HepG2 (cell line): ENCODE measurements at regions not wholly inside any gene's neighbourhood (a gene's known extent, or its start where the extent isn't known, plus 50 kb on each side); places are given as distances from the start of the nearest gene placed in this dataset.

ENCODE experiments used
- ATF7-NPFF ChIP-seq: sonication (generic); formaldehyde crosslinking; IDR thresholded peaks from 2 replicates; pipeline ENCODE4 v1.8.1; 2023; ENCODE audit warnings: mild to moderate bottlenecking, low read depth, missing genetic modification reagents, moderate library complexity
- DNMT1 ChIP-seq: sonication (generic); formaldehyde crosslinking; IDR thresholded peaks from 2 replicates; pipeline ENCODE4 v1.5.1; 2020; ENCODE audit warnings: mild to moderate bottlenecking, missing genetic modification reagents
- KDM4B ChIP-seq: sonication (generic); formaldehyde crosslinking; IDR thresholded peaks from 2 replicates; pipeline ENCODE4 v1.4.0; 2020; ENCODE audit warnings: missing genetic modification reagents
- NFKB2 ChIP-seq: sonication (generic); formaldehyde crosslinking; IDR thresholded peaks from 2 replicates; pipeline ENCODE4 v1.4.0; 2020; ENCODE audit warnings: missing genetic modification reagents, borderline replicate concordance
- PHF20 ChIP-seq: sonication (generic); formaldehyde crosslinking; IDR thresholded peaks from 2 replicates; pipeline ENCODE4 v1.5.0; 2020; ENCODE audit warnings: mild to moderate bottlenecking, missing genetic modification reagents
- POLR2A ChIP-seq, 2 experiments: IDR thresholded peaks; 2 replicates each; pipeline ENCODE4 v1.6.1; 2011; ENCODE audit warnings: low read depth in 2 of 2, low read length in 2 of 2, mild to moderate bottlenecking in 1 of 2, moderate library complexity in 1 of 2; ENCODE audit not compliant: insufficient read depth in 1 of 2
- RARA ChIP-seq: IDR thresholded peaks from 2 replicates; pipeline ENCODE4 v1.6.1; 2016; ENCODE audit warnings: missing genetic modification reagents, missing compliant biosample characterization
- SIX4 ChIP-seq: sonication (generic); formaldehyde crosslinking; IDR thresholded peaks from 2 replicates; pipeline ENCODE4 v1.4.0; 2020; ENCODE audit warnings: missing genetic modification reagents
- SP5 ChIP-seq: IDR thresholded peaks from 2 replicates; pipeline ENCODE4 v1.6.1; 2016; ENCODE audit warnings: low read depth, borderline replicate concordance
- TARDBP ChIP-seq: sonication (generic); formaldehyde crosslinking; IDR thresholded peaks from 2 replicates; pipeline ENCODE4 v1.8.0; 2022; ENCODE audit warnings: mild to moderate bottlenecking, missing genetic modification reagents
- ZNF143 ChIP-seq: sonication (generic); formaldehyde crosslinking; IDR thresholded peaks from 2 replicates; pipeline ENCODE4 v1.4.0; 2020; ENCODE audit warnings: missing genetic modification reagents
- ZNF224 ChIP-seq: sonication (generic); formaldehyde crosslinking; IDR thresholded peaks from 2 replicates; pipeline ENCODE4 v1.5.0; 2020; ENCODE audit warnings: mild to moderate bottlenecking, missing genetic modification reagents
- ZNF33A ChIP-seq: sonication (generic); formaldehyde crosslinking; IDR thresholded peaks from 2 replicates; pipeline ENCODE4 v1.5.1; 2020; ENCODE audit warnings: missing genetic modification reagents, mild to moderate bottlenecking, moderate library complexity, borderline replicate concordance
- ZNF788 ChIP-seq: sonication (generic); formaldehyde crosslinking; IDR thresholded peaks from 2 replicates; pipeline ENCODE4 v1.5.0; 2020; ENCODE audit warnings: mild to moderate bottlenecking, missing genetic modification reagents, borderline replicate concordance
- TF ChIP-seq, protein P1 (sequence below): sonication (generic); formaldehyde crosslinking; IDR thresholded peaks from 2 replicates; pipeline ENCODE4 v1.5.0; 2020; ENCODE audit warnings: missing genetic modification reagents, mild to moderate bottlenecking, borderline replicate concordance
- TF ChIP-seq, protein P2 (sequence below): sonication (generic); formaldehyde crosslinking; IDR thresholded peaks from 2 replicates; pipeline ENCODE4 v1.5.1; 2020; ENCODE audit warnings: missing genetic modification reagents, mild to moderate bottlenecking, borderline replicate concordance
- TF ChIP-seq, protein P3 (sequence below): sonication (generic); formaldehyde crosslinking; IDR thresholded peaks from 2 replicates; pipeline ENCODE4 v1.9.0; 2022; ENCODE audit warnings: low read depth, missing genetic modification reagents
- TF ChIP-seq, protein P4 (sequence below): sonication (generic); formaldehyde crosslinking; IDR thresholded peaks from 2 replicates; pipeline ENCODE4 v1.5.1; 2020; ENCODE audit warnings: mild to moderate bottlenecking, missing genetic modification reagents
- TF ChIP-seq, protein P5 (sequence below): sonication (generic); formaldehyde crosslinking; IDR thresholded peaks from 2 replicates; pipeline ENCODE4 v1.5.1; 2020; ENCODE audit warnings: missing genetic modification reagents, mild to moderate bottlenecking, borderline replicate concordance
- TF ChIP-seq, protein P6 (sequence below): sonication (generic); formaldehyde crosslinking; IDR thresholded peaks from 2 replicates; pipeline ENCODE4 v1.4.0; 2020; ENCODE audit warnings: mild to moderate bottlenecking, low read depth, missing genetic modification reagents

DNA sequence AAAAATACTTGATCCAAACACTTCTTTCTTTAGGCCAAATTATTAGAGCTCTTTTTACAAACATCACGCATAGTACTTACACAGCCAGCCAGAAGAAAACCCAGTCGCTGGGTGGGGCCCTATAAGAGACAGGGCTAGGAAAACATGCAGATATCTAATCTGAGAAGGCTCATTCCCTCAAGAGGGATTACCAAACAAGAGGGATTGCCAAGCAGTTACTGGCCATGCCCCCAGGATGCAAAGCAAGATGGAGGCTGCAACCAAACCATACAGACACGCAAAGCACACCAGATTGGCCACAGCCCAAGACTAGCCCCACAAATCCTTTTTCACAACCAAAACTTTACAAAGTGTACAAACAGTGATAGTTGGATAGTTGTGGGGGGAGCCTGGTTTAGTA lies 1235.4 kb upstream of the GJE1 start (continued):
- TF ChIP-seq, protein P1, sequence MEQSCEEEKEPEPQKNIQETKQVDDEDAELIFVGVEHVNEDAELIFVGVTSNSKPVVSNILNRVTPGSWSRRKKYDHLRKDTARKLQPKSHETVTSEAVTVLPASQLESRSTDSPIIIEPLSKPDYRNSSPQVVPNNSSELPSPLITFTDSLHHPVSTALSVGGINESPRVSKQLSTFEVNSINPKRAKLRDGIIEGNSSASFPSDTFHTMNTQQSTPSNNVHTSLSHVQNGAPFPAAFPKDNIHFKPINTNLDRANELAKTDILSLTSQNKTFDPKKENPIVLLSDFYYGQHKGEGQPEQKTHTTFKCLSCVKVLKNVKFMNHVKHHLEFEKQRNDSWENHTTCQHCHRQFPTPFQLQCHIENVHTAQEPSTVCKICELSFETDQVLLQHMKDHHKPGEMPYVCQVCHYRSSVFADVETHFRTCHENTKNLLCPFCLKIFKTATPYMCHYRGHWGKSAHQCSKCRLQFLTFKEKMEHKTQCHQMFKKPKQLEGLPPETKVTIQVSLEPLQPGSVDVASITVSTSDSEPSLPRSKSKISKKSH (CRISPR knock-in tag): no peak
- no peak for TF ChIP-seq ATF7-NPFF (CRISPR knock-in tag)
- TF ChIP-seq PHF20 (CRISPR knock-in tag): peak; percentile 29; the same call in 1 of the 2 replicates
- TF ChIP-seq, protein P2, sequence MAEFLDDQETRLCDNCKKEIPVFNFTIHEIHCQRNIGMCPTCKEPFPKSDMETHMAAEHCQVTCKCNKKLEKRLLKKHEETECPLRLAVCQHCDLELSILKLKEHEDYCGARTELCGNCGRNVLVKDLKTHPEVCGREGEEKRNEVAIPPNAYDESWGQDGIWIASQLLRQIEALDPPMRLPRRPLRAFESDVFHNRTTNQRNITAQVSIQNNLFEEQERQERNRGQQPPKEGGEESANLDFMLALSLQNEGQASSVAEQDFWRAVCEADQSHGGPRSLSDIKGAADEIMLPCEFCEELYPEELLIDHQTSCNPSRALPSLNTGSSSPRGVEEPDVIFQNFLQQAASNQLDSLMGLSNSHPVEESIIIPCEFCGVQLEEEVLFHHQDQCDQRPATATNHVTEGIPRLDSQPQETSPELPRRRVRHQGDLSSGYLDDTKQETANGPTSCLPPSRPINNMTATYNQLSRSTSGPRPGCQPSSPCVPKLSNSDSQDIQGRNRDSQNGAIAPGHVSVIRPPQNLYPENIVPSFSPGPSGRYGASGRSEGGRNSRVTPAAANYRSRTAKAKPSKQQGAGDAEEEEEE (CRISPR knock-in tag): no peak
- no peak for TF ChIP-seq SP5 (CRISPR knock-in tag)
- TF ChIP-seq ZNF33A (CRISPR knock-in tag): 0 out of 2 replicates have a peak, but pooled peaks have one; percentile 46
- TF ChIP-seq TARDBP (CRISPR knock-in tag): no peak
- peak; percentile 38 to 58; a peak in 2 of 4 replicates for TF ChIP-seq POLR2A (IDR thresholded peaks at IDR 0.05; ENCODE audit: insufficient read depth in 1 of 2, low read depth in 2 of 2, low read length in 2 of 2)
- TF ChIP-seq, protein P3, sequence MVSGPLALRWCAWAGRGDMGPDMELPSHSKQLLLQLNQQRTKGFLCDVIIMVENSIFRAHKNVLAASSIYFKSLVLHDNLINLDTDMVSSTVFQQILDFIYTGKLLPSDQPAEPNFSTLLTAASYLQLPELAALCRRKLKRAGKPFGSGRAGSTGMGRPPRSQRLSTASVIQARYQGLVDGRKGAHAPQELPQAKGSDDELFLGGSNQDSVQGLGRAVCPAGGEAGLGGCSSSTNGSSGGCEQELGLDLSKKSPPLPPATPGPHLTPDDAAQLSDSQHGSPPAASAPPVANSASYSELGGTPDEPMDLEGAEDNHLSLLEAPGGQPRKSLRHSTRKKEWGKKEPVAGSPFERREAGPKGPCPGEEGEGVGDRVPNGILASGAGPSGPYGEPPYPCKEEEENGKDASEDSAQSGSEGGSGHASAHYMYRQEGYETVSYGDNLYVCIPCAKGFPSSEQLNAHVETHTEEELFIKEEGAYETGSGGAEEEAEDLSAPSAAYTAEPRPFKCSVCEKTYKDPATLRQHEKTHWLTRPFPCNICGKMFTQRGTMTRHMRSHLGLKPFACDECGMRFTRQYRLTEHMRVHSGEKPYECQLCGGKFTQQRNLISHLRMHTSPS (CRISPR knock-in tag): no peak
- TF ChIP-seq NFKB2 (CRISPR knock-in tag): no peak
- no peak for TF ChIP-seq DNMT1 (CRISPR knock-in tag)
- TF ChIP-seq, protein P4, sequence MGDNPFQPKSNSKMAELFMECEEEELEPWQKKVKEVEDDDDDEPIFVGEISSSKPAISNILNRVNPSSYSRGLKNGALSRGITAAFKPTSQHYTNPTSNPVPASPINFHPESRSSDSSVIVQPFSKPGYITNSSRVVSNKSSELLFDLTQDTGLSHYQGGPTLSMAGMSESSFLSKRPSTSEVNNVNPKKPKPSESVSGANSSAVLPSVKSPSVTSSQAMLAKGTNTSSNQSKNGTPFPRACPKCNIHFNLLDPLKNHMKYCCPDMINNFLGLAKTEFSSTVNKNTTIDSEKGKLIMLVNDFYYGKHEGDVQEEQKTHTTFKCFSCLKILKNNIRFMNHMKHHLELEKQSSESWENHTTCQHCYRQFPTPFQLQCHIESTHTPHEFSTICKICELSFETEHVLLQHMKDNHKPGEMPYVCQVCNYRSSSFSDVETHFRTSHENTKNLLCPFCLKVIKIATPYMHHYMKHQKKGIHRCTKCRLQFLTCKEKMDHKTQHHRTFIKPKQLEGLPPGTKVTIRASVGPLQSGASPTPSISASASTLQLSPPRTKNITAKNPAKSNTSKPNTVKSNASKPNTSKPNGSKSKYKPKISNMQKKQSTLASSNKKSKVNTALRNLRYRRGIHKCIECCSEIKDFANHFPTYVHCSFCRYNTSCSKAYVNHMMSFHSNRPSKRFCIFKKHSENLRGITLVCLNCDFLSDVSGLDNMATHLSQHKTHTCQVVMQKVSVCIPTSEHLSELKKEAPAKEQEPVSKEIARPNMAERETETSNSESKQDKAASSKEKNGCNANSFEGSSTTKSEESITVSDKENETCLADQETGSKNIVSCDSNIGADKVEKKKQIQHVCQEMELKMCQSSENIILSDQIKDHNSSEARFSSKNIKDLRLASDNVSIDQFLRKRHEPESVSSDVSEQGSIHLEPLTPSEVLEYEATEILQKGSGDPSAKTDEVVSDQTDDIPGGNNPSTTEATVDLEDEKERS: no peak
- TF ChIP-seq ZNF143 (CRISPR knock-in tag): no peak; the same call in 1 of the 2 replicates
- TF ChIP-seq, protein P5, sequence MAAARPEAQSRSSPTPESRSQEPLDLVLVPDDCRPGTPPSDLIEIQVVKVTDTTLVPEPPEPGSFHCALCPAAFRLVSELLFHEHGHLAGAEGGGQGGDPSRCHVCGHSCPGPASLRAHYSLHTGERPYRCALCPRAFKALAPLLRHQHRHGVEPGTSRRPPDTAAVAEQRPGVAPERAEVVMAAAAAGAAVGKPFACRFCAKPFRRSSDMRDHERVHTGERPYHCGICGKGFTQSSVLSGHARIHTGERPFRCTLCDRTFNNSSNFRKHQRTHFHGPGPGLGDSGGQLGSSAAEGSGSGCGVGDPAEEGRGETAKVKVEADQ (CRISPR knock-in tag): no peak
- TF ChIP-seq SIX4 (CRISPR knock-in tag): no peak
- TF ChIP-seq KDM4B (CRISPR knock-in tag): no peak
- TF ChIP-seq RARA: 0 out of 2 replicates have a peak, but pooled peaks have one; percentile 6
- no peak for TF ChIP-seq ZNF224 (CRISPR knock-in tag)
- no peak for TF ChIP-seq ZNF788 (CRISPR knock-in tag)
- TF ChIP-seq, protein P6, sequence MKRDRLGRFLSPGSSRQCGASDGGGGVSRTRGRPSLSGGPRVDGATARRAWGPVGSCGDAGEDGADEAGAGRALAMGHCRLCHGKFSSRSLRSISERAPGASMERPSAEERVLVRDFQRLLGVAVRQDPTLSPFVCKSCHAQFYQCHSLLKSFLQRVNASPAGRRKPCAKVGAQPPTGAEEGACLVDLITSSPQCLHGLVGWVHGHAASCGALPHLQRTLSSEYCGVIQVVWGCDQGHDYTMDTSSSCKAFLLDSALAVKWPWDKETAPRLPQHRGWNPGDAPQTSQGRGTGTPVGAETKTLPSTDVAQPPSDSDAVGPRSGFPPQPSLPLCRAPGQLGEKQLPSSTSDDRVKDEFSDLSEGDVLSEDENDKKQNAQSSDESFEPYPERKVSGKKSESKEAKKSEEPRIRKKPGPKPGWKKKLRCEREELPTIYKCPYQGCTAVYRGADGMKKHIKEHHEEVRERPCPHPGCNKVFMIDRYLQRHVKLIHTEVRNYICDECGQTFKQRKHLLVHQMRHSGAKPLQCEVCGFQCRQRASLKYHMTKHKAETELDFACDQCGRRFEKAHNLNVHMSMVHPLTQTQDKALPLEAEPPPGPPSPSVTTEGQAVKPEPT: no peak
